MCF 10A (cell line): ENCODE measurements at regions not wholly inside any gene's neighbourhood (a gene's known extent, or its start where the extent isn't known, plus 50 kb on each side); places are given as distances from the start of the nearest gene placed in this dataset.

Source experiments
- BruUV-seq: library from RNA; stranded (reverse); fragments of 400-500 nt; replicated peaks from 2 replicates; lab custom pipeline; 2021; lab: Mats Ljungman, UMichigan
- CTCF ChIA-PET: fragments of 300-600 bp; sonication (Branson Sonifier 250); formaldehyde crosslinking; extraction: SDS; loops from one replicate; lab custom pipeline; 2021; ENCODE audit warnings: antibody characterized with exemption, inconsistent platforms; lab: Yijun Ruan, JAX
- POLR2A ChIA-PET: fragments of 300-600, 350-650 bp; sonication (Branson Sonifier 250); formaldehyde crosslinking; extraction: SDS; loops from one replicate; lab custom pipeline; 2020; ENCODE audit warnings: antibody characterized with exemption, inconsistent platforms; lab: Yijun Ruan, JAX
- DNase-seq: peaks from one replicate; pipeline ENCODE4 v3.0.0-alpha.2; 2018; ENCODE audit not compliant: unreplicated experiment
- H3K27ac Mint-ChIP-seq: one replicate; pipeline ENCODE4 v1.8.0; 2022; ENCODE audit warnings: mild to moderate bottlenecking, low read depth, mixed read lengths; ENCODE audit not compliant: unreplicated experiment
- H3K27me3 Mint-ChIP-seq: one replicate; pipeline ENCODE4 v1.8.0; 2022; ENCODE audit warnings: mixed read lengths; ENCODE audit not compliant: insufficient read depth, unreplicated experiment
- H3K36me3 Mint-ChIP-seq: one replicate; pipeline ENCODE4 v1.8.0; 2022; ENCODE audit warnings: mild to moderate bottlenecking, moderate library complexity, mixed read lengths; ENCODE audit not compliant: insufficient read depth, unreplicated experiment
- H3K4me1 Mint-ChIP-seq: one replicate; pipeline ENCODE4 v1.8.0; 2022; ENCODE audit warnings: mixed read lengths; ENCODE audit not compliant: insufficient read depth, unreplicated experiment
- H3K4me3 Mint-ChIP-seq: one replicate; pipeline ENCODE4 v1.8.0; 2022; ENCODE audit warnings: mild to moderate bottlenecking, moderate library complexity, mixed read lengths; ENCODE audit not compliant: unreplicated experiment
- H3K9me3 Mint-ChIP-seq: one replicate; pipeline ENCODE4 v1.8.0; 2022; ENCODE audit warnings: mixed read lengths; ENCODE audit not compliant: unreplicated experiment
- intact Hi-C: fragments of 100-400 bp; cut with micrococcal nuclease; formaldehyde crosslinking; loops from 2 replicates; pipeline ENCODE4 v1.14.1; 2022
- TF ChIP-seq, protein P1 (sequence below): fragments of 200-600 bp; IDR thresholded peaks from one replicate; pipeline ENCODE4 v1.8.0; 2022; ENCODE audit warnings: antibody characterized with exemption, mild to moderate bottlenecking; ENCODE audit not compliant: unreplicated experiment

DNA sequence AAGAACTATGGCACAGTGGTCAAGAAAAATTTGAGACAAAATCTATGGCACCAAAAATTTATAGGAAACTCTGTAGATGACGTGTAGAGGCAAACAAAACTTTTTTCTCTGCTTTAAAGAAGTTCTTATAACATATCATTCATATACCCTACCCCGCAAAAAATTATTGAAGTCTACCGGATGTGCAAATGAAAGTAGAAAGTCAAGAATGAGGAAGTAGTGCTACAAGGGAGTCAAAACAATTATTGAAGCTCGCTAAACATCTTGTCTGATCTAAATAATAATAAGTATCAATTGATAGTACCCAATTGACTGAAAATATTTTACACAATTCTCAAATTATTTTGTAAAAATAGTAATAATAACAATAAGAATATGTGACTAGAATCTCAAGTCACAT, 398.5 kb downstream of the TAF11L14 start:
- TF ChIP-seq, protein P1, sequence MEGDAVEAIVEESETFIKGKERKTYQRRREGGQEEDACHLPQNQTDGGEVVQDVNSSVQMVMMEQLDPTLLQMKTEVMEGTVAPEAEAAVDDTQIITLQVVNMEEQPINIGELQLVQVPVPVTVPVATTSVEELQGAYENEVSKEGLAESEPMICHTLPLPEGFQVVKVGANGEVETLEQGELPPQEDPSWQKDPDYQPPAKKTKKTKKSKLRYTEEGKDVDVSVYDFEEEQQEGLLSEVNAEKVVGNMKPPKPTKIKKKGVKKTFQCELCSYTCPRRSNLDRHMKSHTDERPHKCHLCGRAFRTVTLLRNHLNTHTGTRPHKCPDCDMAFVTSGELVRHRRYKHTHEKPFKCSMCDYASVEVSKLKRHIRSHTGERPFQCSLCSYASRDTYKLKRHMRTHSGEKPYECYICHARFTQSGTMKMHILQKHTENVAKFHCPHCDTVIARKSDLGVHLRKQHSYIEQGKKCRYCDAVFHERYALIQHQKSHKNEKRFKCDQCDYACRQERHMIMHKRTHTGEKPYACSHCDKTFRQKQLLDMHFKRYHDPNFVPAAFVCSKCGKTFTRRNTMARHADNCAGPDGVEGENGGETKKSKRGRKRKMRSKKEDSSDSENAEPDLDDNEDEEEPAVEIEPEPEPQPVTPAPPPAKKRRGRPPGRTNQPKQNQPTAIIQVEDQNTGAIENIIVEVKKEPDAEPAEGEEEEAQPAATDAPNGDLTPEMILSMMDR: no peak
- intact Hi-C loops: no loop called here
- no peak for DNase-seq
- no peaks in the 10 kb centered on the region for H3K36me3 Mint-ChIP-seq
- no peaks in the 10 kb centered on the region for H3K9me3 Mint-ChIP-seq
- H3K27ac Mint-ChIP-seq: no peak overlapping the region
- no peaks in the 10 kb centered on the region for H3K4me1 Mint-ChIP-seq
- no peak overlapping the region for H3K4me3 Mint-ChIP-seq
- BruUV-seq: no TSS peak
- ChIA-PET POLR2A (no interaction called here), CTCF (interaction anchor here (0.5 kb wide), 1 partner anchor 261 kb away, joined by 3 read pairs; no protein-coding TSS in a partner anchor)
- H3K27me3 Mint-ChIP-seq: no peaks in the 10 kb centered on the region

DNA sequence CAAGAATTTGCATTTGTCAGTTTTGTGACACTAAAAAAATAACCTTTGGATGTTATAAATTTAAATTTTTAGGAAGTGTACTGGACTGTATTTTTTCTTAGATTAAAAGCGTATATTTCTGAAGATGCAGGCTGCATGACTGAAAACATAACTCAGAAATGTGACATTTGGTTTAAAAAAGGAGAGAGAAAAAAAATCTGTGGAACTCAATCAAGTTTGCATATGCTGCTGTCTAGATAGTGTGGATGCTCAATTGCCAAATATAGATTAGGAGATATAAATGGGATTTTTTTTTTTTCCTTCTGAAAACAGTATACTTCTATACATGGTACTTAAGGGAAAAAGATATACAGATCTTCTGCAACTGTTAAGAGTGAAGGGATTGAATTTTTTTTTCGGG, 402.3 kb downstream of the TAF11L14 start:
- POLR2A ChIA-PET: no interaction called here
- Mint-ChIP-seq H3K4me1 (no peaks in the 10 kb centered on the region), H3K27ac (no peak overlapping the region), H3K9me3 (no peaks in the 10 kb centered on the region), H3K4me3 (no peak overlapping the region), H3K36me3 (no peaks in the 10 kb centered on the region), H3K27me3 (no peaks in the 10 kb centered on the region)
- TF ChIP-seq, protein P1: no peak
- CTCF ChIA-PET: no interaction called here
- intact Hi-C loops: no loop called here
- BruUV-seq: no TSS peak
- no peak for DNase-seq

DNA sequence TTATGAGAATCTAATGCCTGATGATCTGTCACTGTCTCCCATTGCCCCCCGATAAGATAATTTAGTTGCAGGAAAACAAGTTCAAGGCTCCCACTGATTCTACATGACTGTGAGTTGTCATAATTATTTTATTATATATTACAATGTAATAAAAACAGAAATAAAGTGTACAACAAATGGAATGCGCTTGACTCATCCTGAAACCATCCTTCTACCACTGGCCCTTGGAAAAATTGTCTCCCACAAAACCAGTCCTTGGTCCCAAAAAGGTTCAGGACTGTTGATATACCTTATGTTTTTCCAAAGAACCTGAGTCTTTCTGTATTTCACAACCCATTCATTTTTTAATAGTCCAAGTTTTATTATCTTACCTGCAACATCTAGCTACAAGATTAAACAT, 403.5 kb downstream of the TAF11L14 start:
- ChIA-PET CTCF (interaction anchor here (0.7 kb wide), 2 partner anchors 82 to 905 kb away, joined by 3 read pairs; no protein-coding TSS in a partner anchor), POLR2A (no interaction called here)
- Mint-ChIP-seq H3K36me3 (no peaks in the 10 kb centered on the region), H3K4me3 (no peak overlapping the region), H3K27me3 (no peaks in the 10 kb centered on the region), H3K27ac (no peak overlapping the region), H3K9me3 (no peaks in the 10 kb centered on the region), H3K4me1 (no peaks in the 10 kb centered on the region)
- no peak for DNase-seq
- BruUV-seq: no TSS peak
- intact Hi-C loops: no loop called here
- TF ChIP-seq, protein P1: no peak

DNA sequence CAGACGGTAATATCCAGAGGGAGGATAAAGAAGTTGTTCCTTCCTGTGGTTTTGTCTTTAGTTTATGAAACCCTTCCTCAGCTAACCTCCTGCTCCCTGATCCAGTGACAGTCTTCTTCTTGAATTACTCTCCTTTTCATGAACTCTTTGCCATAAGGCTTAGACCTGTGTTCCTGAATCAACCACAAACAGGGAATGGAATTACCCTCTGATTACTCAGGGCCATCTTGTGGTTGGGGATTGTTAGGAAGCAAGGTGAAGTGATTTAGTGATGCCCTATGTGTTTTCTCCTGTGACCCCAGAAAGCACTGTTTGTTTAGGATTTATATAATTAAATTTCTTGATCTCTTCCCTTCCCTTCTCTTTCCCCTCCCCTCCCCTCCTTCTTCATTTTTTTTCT, 409.1 kb downstream of the TAF11L14 start:
- TF ChIP-seq, protein P1: no peak
- DNase-seq: peak; percentile 23
- no peak overlapping the region for H3K27ac Mint-ChIP-seq
- no peaks in the 10 kb centered on the region for H3K9me3 Mint-ChIP-seq
- H3K4me1 Mint-ChIP-seq: no peaks in the 10 kb centered on the region
- BruUV-seq: no TSS peak
- ChIA-PET POLR2A (no interaction called here), CTCF (no interaction called here)
- no peak overlapping the region for H3K4me3 Mint-ChIP-seq
- H3K27me3 Mint-ChIP-seq: no peaks in the 10 kb centered on the region
- intact Hi-C loops: loop anchor here (2.0 kb wide), 1 partner anchor 827 kb away; the partner anchor contains the start of gene BASP1
- H3K36me3 Mint-ChIP-seq: no peaks in the 10 kb centered on the region
